ENCODE measurements at regions not wholly inside any gene's neighbourhood (a gene's known extent, or its start where the extent isn't known, plus 50 kb on each side); places are given as distances from the start of the nearest gene placed in this dataset.

- Histone ChIP-seq H3K4ac (ENCODE audit: low read depth, low read length) (no peak overlapping the region), H2BK20ac (ENCODE audit: low read depth, low read length, poor library complexity, severe bottlenecking) (no peak overlapping the region), H3K14ac (ENCODE audit: insufficient read depth, low read length) (no peak overlapping the region), H4K5ac (ENCODE audit: insufficient read length, low read depth, low read length) (no peak overlapping the region), H4K91ac (ENCODE audit: insufficient read length, low read depth, low read length) (no peak overlapping the region), H3K9ac (ENCODE audit: extremely low read depth, insufficient read length, low read length) (no peak overlapping the region), H3K23me2 (ENCODE audit: insufficient read length, low read depth, low read length, poor library complexity, severe bottlenecking) (no peaks in the 10 kb centered on the region), H2BK5ac (ENCODE audit: insufficient read length, low read length) (no peak overlapping the region), H3K27ac (ENCODE audit: insufficient read length, low read depth, low read length) (no peak overlapping the region), H2AK5ac (ENCODE audit: insufficient read length, low read length) (no peak overlapping the region), H2BK120ac (ENCODE audit: low read depth, low read length, poor library complexity, severe bottlenecking) (no peak overlapping the region), H3K79me1 (ENCODE audit: insufficient read depth, low read depth, low read length, poor library complexity, severe bottlenecking) (no peaks in the 10 kb centered on the region), H3K79me2 (ENCODE audit: insufficient read depth, low read length) (no peaks in the 10 kb centered on the region), H4K20me1 (ENCODE audit: control insufficient read depth, insufficient read depth, insufficient read length) (no peaks in the 10 kb centered on the region), H3K56ac (ENCODE audit: insufficient read length, low read depth, low read length) (no peak overlapping the region), H2BK12ac (ENCODE audit: insufficient read length, low read depth, low read length) (no peak overlapping the region), H3K23ac (ENCODE audit: insufficient read length, low read depth, low read length) (no peak overlapping the region), H3K18ac (ENCODE audit: insufficient read length, low read depth, low read length) (no peak overlapping the region), H3T11ph (ENCODE audit: low read length) (no peak overlapping the region), H3K9me3 (ENCODE audit: control insufficient read depth, low read depth, low read length) (no peaks in the 10 kb centered on the region), H3K27me3 (ENCODE audit: insufficient read depth, low read length) (no peaks in the 10 kb centered on the region), H4K8ac (replicated peaks; ENCODE audit: insufficient read length, low read depth, low read length) (no peak overlapping the region), H3K4me2 (ENCODE audit: insufficient read depth, insufficient read length, low read length) (no peak overlapping the region), H3K4me1 (ENCODE audit: insufficient read depth, low read length) (no peaks in the 10 kb centered on the region), H2AFZ (ENCODE audit: low read length) (no peak overlapping the region), H2BK15ac (ENCODE audit: low read depth, low read length) (no peak overlapping the region)
- H3K4me1 Mint-ChIP-seq, result no peaks in the 10 kb centered on the region
- no peak for DNase-seq
- no peak overlapping the region; a peak in 1 of 7 replicates for H3K27ac Mint-ChIP-seq
- TF ChIP-seq CTCF (conservative IDR thresholded peaks at IDR 0.05), result no peak
- peaks cover 0 to 6% (median 4%) of the 10 kb centered on the region in 3 experiments; a peak in 4 of 7 replicates for H3K36me3 Mint-ChIP-seq (ENCODE audit: insufficient read depth in 1 of 3, low read depth in 3 of 3)
- no CpG with 5 or more reads among the region's 2 CpGs for WGBS (ENCODE audit: extremely low coverage, insufficient read length, low lambda C conversion rate)
- H3K27me3 Mint-ChIP-seq (ENCODE audit: low read depth), result no peaks in the 10 kb centered on the region
- H3K4me3 Mint-ChIP-seq, result no peak overlapping the region
- peaks cover 15 to 17% of the 10 kb centered on the region in 2 experiments for H3K9me3 Mint-ChIP-seq
Measured at GRCh38 chr9:81266086-81266485, 423.3 kb downstream of the TLE1 start.

All from H9 (cell line).